GM19240 (cell line): ENCODE measurements at regions not wholly inside any gene's neighbourhood (a gene's known extent, or its start where the extent isn't known, plus 50 kb on each side); places are given as distances from the start of the nearest gene placed in this dataset.
"Not testable (repeated sequence)": the region's sequence is repeated elsewhere in the genome, so short reads cannot be mapped to it uniquely, and the experiment has no call there.

ENCODE experiments used
- DNase-seq: peaks from one replicate; pipeline ENCODE4 v3.0.0; 2011; ENCODE audit warnings: low spot score; ENCODE audit not compliant: insufficient read length

DNA sequence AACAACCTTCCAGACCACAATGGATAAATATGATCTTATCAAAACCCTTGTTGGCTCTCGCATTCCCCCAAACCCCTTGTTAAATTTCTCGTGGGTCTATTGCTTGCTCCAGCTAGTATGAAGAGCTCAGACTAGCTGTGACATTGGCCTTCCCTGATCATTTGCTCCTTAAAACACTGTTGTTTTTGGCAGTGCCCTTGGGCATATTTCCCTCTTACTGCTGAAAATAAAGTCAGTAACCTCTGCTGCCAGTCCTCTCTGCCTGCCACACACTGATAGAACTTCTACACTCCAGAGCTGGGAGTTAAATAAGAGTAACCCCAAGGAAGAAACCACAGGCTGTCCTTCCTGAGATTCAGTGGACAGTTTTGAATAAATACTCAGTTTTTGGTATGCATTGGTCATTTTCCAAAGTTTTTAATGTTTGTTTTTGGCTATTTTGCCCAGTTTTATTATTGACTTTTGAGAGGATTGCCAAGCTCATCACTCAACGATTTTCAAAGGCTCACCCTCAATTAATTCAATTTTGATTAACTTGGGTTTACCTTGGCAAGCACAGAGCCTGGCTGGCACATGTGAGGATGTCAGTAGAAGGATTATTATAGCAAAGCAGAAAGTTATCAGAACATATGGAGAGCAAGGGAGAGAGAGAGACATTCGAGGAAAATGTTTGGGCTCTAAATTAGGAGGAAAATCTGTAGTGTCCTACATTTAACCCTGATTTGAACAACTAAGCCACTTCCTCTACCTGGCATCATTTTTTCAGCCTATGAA, 84.3 kb upstream of the SYN3 start:
- no peak for DNase-seq

GRCh38 chr22:33139937-33140336, 81.8 kb upstream of the SYN3 start:
- no peak for DNase-seq

GRCh38 chr22:33138333-33138732, 80.2 kb upstream of the SYN3 start:
- not testable (repeated sequence) for DNase-seq

DNA sequence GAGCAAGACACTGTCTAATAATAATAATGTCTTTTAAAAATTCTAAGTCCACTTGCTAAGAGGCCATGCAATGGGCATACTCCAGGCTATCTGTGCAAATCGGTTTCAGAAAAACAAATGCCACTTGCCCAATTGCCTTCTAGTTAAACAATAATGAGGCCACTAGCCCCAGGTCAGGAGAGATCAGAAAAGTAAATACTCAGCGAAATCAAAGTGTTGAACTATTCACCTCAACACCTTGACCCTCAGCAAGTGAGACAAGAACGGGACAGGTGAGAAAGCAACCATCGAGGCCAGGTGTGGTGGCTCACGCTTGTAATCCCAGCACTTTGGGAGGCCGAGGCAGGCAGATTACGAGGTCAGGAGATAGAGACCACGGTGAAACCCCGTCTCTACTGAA, 72.3 kb upstream of the SYN3 start:
- no peak for DNase-seq

DNA sequence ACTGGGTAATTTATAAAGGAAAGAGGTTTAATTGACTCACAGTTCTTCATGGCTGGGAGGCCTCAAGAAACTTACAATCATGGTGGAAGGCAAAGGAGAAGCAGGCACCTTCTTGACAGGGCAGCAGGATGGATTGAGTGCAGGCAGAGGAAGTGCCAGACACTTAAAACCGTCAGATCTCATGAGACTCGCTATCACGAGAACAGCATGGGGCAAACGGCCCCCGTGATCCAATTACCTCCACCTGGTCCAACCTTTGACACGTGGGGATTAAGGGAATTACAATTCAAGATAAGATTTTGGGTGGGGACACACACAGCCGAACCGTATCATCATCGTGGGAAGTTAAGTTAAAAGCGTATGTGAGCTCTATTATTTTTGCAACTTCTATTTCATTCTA, 71.4 kb upstream of the SYN3 start:
- no peak for DNase-seq

GRCh38 chr22:33126881-33127280, 68.7 kb upstream of the SYN3 start:
- no peak for DNase-seq

DNA sequence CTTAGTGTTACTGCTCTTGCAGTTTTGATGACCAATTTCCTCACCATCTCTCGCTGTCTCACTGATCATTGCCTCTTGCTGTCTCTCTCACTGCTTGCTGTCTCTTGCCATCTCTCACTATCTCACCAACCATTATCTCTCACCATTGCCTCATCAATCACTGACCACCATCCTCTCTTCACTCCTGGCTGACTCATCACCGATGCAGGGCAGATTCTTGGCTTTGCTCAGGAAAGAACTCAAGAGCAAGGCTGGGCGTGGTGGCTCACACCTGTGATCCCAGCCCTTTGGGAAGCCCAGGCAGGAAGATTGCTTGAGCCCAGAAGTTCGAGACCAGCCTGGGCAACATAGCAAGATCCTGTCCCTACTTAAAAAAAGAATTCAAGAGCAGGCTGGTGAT, 66.3 kb upstream of the SYN3 start:
- no peak for DNase-seq

- not testable (repeated sequence) for DNase-seq
These were observed 64.3 kb upstream of the SYN3 start for GRCh38 chr22:33122439-33122838.

DNA sequence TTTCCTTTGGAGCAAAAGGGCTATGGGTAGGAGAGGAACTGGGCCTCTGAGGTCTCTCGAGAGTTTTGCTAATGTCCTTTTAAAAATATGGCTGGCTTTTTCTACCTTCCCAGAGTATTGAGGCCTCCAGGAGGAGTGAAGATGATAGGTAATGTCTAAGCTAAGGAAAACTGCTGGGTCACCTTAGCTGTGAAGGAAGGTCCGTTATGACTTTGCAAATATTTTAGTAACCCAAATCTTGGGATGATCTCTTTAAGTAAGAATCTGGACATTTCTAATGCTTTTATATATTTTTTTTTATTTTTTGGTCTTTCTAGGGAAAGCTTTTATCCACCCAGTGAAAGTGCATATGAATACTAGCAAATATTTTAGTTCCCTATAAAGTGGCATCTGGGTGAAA, 60.9 kb upstream of the SYN3 start:
- no peak for DNase-seq

DNA sequence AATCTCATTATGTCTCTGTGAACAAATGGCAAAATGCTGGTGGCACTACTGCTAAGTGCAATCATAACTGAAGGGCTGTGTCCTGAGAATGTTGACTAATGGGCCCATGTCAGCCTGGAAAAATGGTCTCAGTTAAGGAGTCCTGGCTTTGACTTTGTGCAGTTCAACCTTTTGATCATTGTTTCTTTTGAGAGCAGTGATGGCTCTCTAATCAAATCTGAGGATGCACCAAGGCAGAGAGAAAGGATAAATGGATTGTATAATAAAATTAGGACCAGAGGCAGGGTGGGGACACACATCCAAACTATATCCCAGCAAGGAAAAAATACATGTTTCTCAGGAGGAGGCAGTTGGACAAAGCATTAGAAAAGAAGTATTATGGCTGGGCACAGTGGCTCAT, 59.6 kb upstream of the SYN3 start:
- DNase-seq: no peak

- DNase-seq: no peak
These were observed 58.8 kb upstream of the SYN3 start for GRCh38 chr22:33116841-33117547.

GRCh38 chr22:33114565-33114964, 56.4 kb upstream of the SYN3 start:
- no peak for DNase-seq

- no peak for DNase-seq
These were observed 54.4 kb upstream of the SYN3 start for GRCh38 chr22:33112580-33112979.

DNA sequence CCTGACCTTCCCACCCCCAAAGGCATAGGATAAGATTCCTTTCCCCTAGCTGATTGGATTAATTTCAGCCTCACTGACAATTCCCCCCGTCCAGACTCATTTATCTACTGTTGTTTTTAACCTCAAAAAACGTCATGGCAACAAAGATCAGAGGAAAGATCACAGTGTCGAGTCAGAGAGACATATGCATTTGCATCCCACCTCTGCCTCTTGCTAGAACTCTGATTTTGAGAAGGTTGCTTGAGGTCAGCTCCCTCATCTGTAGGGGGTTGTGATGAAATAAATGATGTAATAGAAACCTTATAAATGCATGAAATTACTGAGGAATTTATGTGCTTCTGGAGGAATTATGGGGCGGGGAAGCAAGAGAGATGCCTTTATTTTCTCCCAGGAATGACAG, 53.3 kb upstream of the SYN3 start:
- DNase-seq: no peak

DNA sequence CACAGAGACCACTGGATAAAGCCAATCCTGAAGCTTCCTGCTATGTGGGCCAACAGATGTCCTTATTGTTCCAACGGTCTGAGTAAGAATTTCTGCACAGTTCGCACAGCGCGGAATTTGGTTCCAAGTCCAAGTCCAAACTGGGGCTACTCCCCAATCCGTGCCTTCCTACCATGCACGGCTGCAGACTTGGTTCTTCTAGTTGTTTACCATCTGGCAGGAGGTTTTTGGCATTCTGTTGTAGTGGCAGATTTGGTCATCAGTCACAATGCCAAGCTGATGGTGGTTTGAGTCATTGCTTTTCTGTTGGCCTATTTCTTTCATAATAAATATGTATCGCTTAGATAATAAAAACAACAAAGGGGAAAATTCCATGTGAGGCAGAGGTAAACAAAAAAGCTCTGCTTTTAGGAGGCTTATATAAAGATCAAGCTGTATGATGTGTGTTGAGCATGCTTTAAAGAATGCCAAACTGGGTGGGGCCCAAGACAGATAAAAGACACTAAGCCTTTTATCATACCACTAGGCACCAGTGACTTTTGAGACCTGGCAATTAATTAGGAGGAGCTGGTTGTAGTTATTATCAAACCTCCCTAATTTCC, 52.5 kb upstream of the SYN3 start:
- no peak for DNase-seq

DNA sequence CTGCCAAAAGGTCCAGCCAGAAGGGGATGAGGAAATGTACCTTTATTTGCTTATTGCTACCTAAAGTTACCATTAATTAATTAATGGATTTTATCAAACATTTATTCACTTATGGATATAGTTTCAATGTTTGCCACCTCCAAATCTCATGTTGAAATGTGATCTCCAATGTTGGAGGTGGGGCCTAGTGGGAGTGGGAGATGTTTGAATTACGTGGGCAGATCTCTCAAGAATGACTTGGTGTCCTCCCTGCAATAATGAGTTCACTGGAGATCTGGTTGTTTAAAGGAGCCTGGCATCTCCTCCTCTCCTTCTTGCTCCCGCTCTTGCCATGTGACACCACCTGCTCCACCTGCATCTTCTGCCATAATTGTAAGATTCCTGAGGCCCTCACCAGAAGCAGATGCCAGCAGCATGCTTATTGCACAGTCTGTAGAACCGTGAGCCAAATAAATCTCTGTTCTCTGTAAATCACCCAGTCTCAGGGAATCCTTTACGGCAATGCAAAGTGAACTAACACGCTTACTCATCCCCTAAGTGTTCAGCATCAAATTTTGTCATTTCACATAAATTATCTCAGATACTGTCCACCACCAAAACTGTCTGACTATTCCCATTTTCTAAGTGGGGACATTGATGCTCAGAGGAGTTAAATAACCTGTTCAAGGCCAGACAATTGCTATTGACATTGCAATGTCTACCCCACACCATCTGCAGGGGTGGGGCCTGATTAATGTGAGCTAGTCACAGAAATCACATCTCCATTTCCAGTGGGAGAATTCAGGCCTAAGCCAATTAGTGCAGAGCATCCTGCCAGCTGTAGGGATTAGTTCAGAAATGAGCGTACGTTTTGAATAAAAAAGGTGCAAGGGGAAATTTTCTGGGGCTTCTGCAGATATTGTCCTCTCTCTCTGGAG, 51.6 kb upstream of the SYN3 start:
- no peak for DNase-seq

GRCh38 chr22:33108037-33108436, 49.9 kb upstream of the SYN3 start:
- DNase-seq: no peak
